ENCODE measurements at regions not wholly inside any gene's neighbourhood (a gene's known extent, or its start where the extent isn't known, plus 50 kb on each side); places are given as distances from the start of the nearest gene placed in this dataset.
"Not testable (repeated sequence)": the region's sequence is repeated elsewhere in the genome, so short reads cannot be mapped to it uniquely, and the experiment has no call there.

DNA sequence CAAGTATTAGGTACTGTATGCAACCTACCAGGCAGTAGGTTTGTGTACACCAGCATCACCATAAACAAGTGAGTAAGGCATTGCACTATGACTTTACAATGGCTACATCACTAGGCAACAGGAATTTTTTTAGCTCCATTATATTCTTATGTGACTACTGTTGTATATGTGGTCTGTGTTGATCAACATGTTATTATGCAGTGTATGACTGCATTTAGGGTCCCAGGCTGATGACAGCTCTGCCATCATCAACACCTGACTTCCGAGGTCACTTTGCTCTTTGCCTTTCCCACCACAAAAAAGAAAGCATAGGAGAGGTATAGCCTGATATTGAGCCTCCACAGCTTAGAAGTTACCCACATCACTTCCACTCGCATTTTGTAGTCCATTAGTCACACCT is 217.5 kb upstream of the PELI2 start:
- no peak for DNase-seq

DNA sequence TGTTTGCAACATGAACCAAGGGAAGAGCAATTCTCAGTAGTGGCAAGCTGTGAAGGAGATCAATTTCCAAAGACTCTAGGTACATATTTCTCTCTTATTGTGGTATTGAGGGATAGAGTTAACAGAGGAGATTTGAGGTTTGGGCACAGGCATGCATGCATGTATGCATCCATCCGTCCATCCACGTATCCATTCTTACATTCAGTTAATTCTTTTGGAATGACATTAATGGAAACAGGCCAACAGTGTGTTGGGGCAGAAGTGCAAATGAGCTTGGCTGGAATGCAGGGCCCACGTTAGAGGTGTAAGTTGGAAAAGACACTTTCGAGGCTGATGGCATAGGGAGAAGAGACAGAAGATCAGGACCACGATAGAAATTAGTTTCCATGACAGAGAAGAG is 216.9 kb upstream of the PELI2 start:
- no peak for DNase-seq

DNA sequence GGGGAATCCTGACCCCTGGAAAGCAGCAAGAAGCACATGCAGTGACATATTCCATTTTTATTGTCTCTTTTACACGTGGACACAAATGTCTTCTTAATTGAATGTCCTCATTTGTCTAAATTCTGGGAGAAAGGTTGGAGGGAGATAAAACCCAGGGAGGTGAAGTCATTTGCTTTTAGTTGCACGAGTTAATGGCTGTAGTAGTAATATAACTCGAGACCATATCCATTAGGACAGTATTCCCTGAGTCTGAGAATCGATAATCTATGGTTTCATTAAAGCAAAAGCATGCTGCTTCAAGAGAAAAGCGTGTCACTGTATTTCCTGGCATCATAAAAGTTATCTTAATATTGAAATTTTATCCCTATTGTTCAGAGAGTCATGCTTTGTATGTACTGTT is 216.0 kb upstream of the PELI2 start:
- DNase-seq, result no peak

DNA sequence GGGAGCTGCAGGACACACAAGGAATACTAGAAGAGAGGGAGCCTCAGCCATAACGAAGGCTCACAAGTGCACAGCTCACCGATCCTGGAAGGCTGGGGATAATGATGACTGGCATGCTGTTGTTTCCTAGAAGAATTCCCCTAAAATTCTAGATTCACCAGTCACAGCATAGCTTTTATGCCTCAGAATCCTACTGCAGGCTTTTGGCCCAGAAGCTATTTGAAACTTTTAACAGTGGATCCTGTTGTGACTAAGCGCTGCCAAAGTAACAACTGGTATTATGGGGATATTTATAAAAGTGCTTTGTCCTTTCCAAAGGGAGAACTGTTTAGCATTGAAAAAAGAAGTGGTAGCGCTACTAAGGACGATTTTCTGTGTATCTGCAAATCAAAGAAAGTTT is 214.1 kb upstream of the PELI2 start:
- DNase-seq, result no peak

DNA sequence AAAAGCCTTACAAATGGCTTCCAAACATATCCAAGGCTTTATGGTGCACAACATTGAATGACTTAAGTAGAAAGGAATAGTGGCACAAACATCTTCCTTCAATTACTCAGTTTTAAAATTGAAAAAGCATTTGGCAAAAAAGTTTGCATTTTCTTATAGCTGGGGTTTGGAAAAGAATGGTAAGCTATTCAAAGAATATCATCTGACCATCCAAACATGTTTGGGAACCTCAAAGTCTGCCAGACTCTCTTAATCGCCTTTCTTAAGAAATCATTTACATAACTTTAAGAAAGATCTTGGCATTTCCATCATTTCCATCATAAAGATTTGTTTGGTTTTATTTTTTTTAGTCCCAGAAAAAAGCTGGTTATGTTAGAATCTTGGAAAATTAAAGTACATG is 210.1 kb upstream of the PELI2 start:
- DNase-seq, result no peak

DNA sequence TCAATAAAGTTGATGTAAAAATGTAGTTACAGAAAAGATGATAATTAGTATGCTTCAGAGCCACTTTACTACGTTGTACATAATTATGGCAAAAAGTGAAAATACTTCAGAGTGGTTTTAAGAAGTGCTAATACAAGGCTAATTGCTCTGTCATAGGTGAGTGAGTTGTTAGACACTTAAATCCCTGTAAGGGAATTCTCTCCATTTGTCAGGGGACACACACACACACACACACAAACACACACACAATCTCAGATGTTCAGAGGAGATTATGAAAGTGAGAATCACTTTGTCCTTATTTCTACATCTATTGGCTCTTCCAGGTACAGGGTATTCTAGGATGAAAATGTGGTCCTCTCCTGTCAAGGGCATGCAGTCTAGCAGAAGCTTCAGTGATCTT is 208.3 kb upstream of the PELI2 start:
- DNase-seq, result no peak

DNA sequence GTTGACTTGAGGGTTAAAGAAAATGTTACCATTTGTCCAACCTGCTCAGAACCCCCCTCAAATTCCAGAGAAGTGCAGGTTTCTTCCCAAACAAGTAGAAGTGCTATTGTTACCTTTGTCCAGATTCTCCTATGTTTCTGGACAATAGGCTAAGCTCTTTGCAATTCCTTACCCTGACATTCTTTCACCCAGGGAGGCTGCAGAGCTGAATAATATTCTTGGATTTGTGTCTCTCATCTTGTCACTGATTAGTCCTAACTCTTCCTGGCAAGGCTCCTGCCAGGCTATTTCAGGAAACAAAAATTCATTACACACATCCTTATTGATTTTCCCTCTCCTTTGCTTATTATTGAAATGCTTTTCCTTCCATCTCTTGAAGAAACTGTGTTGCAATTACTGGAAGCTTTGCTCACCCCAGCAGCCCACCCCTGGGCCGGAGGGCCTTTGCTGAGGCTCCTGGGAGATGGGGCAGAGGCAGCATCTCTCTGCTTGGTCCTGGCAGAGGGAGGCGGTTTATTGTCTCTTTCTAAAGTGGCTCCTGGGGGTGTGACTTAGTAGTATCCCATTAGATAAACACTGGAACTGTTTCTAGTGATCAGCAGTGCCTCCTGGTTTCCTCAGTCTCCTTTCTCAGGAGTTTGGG is 207.5 kb upstream of the PELI2 start:
- DNase-seq, result no peak

DNA sequence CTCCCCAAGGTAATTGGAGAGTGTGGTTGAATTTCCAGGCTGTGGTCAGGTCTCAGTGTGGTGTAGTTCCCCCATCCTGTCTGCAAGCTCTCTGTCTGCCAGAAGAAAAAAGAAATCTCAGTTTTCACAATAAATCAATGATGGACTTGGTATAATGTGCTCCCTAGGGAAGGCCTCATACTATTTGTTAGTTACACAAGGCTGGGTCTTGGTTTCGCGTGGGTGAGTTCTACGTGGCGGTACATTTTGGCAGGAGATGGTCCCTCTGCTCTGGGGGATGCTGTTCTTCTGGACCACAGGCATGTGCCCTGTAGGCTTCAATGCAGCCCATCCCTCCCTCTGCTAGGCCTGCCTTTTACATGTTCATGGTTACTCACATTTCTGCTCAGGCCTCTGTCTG is 206.4 kb upstream of the PELI2 start:
- DNase-seq, result no peak

DNA sequence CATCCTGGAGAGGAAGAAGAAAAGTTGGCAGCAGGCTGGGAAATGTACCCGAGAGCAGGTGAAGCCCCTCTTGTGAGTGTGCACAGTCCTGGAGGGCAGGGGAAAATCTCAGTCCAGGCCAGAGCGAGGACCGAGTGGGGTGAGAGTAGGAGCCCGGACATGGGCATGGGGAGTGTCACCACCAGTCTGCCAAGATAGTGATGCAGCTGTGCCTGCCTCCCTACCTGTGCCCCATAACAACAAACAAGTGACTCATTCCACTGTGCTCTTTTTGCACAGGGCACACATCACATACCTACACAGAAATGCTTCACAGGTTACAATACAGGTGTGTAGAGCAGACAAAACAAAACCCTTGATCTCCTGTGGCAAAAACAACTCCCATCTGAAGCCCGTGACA is 205.9 kb upstream of the PELI2 start:
- no peak for DNase-seq

DNA sequence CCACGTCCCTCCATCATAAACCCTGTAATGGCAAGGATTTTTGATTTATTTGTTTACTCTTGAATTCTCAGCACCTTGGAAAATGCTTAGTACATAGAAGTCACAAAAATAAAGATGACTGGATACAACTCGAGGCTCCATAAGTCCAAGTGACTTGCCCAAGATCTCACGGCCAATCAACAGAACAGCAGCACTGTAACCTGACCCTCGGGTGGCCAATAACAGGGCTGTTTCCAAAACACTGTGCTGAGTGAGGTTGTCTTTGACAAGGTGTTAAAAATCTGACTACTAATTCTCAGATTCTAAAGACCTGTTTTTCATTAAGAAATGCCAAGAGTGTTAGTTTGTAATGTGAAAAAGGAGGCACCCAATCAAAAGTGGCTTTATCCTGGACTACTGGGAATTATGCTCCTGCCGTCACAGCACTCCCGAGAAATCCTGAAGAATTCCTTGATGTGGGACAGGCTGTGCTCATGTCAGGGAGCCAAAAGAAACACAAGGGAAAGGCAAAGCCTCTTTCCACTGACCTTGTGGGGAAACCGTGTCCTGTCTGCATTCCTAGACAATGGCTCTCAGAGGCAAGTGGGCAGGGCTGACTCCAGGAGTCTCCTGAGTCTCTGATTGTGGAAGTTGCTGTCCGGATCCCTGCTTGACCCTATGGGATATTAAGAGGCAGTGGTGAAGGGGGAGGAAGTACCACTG is 204.7 kb upstream of the PELI2 start:
- DNase-seq, result no peak

DNA sequence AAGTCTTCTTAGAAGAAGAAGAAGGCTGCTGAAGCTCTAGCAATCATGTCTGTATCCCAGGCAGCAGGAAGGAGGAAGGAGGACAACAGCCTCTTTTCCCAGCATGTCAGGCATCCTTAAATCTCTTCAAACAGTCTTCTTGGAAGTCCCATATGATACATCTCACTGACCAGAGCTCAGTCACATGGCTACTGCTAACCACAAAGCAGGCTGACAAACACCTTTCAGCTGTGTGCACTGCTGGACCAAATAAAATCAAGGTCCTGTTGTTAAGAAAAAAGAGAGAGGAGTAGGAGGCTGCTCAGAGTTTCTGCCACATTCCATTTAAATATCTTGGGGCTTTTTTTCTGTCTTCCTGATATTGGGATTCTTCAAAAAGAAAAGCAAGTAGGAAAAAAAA is 203.4 kb upstream of the PELI2 start:
- no peak for DNase-seq

DNA sequence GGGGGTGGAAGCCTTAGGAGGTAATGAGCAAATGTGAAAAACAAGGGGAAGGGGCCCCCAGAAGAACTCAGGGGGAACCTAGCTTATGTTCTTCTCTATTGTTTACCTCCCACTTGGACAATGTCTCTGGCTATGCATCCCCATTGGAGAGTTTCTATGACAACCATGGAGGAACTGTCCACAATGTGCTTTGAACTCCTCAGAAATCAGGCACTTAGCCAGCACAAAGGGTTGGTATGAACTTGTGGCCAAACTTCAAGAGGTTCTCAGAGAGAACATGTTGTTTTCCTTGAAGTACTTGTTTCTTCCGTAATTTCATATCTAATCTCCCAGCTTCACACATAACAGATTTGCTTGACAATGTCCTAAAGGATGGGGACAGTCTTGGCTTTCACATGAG is 202.8 kb upstream of the PELI2 start:
- DNase-seq, result no peak

DNA sequence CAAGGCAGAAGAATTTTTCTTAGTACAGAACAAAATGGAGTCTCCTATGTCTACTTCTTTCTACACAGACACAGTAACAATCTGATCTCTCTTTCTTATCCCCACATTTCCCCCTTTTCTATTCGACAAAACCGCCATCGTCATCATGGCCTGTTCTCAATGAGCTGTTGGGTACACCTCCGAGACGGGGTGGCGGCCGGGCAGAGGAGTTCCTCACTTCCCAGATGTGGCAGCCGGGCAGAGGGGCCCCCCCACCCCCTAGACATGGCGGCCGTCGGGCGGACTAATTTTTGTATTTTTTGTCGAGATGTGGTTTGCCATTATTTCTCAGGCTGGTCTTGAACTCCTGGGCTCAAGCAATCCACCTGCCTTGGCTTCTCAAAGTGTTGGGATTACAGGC is 198.4 kb upstream of the PELI2 start:
- DNase-seq, result not testable (repeated sequence)

DNA sequence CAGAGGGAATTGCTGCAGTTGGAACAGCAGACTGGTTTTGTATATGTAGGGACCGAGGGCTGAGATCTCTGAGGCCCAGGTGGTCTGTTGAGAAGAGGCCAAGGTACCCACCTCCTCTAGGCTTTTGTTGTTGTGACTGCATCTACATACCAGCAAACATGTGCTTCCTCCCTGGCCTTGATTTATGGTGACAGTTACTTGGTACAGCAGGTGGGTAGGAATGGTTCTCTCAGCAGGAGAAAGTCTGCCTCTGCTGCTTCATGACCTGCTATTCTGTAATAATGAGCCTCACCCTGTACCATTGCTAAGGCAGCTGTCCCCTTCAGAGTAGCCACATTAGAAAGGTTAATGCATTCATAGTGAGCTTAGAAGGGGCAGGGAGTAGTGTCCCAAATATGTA is 196.7 kb upstream of the PELI2 start:
- peak; percentile 42 for DNase-seq

DNA sequence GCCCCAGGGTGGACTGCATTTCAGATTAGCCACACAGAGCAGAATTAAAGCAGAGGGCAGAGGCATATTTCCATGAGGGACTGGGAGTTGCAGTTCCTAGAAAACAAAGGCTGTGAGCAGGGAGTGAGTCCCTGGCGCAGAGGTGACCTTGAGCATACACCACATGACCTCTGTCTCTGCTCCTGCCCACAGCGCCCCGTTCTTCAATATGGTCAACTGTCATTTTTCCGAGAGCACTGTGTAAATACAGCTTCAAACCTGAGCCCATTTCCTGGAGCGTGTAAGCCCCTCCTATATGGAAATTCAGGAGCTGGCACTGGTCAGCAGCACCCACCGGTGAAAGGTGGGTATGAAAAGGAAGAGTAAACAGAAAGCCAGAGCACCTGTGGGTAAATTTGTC is 192.2 kb upstream of the PELI2 start:
- DNase-seq, result peak; percentile 91

DNA sequence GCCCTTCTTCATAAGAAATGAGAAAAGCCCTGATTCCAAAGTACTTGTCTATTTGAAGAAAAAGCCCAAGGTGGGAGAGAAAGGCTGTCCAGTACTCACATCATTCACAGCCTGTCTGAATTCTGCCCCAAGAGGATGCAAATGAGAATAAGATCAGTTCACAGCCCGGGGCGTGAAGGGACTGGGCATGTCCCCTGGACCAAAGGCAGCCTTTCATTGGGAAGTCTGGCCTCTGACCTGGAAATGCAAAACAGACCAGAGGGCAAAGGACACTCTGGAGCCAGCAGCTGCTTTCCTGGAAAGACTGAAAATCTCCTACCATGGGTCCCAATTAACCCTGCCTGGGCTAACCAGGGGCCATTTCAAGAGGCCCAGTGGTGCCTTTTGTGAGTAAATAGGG is 191.2 kb upstream of the PELI2 start:
- DNase-seq, result peak; percentile 41

DNA sequence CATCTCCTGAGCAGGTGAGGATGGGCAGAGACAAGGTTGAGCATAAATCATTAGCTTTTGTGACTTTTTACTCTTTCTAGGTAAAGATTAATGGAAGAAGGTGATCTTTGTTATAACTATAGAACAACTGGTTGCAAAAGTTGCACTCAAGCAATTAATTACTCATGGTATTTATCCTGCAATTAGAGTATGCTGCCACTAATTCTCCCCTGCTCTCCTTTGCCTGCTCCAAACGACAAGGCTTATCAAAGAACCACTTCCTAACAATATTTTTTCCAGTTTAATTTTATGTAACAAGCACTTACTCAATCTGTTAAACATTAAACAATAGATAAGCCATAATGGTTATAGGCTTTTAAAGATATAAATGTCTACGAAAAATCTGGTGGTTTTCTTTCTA is 189.9 kb upstream of the PELI2 start:
- no peak for DNase-seq

DNA sequence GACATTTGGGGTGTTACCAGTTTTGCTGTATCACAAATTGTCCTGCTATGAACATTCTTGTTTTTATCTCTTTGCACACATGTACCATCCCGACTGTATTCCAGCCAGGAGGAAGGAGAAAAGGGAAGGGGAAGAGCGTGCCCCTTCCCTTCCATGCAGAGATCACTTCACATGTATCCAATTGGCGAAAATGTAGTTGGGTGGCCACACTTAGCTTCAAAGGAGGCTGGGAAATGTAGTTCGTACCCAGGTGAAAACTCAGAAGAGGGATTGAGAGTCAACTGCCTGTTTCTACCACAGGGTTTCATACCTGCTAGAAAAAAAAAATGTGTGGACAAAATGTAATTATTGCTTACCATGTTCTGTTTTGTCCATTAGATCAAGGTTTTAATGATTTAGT is 189.1 kb upstream of the PELI2 start:
- DNase-seq, result no peak

DNA sequence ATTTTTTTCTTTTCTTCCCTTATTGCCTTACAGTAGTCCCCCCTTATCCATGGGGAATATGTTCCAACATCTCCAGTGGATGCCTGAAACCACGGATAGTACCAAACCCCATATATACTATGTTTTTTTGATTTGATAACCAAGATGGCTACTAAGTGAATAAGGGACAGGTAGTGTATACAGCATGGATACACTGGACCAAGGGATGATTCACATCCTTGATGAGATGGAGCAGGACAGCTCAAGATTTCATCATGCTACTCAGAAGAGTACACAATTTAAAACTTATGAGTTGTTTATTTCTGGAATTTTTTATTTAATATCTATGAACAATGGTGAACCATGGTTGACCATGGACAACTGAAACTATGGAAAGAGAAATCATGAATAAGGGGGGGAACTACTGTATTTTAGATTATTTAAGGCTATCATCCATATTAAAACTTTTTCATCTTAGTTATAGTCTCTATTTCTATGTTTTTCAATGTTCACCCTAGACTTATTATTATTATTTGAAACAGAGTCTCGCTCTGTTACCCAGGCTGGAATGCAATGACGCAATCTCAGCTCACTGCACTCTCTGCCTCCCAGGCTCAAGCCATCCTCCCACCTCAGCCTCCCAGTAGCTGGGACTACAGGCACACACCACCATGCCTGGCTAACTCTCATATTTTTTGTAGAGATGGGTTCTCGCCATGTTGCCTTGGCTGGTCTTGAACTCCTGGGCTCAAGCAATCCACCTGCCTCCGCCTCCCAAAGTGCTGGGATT is 188.0 kb upstream of the PELI2 start:
- DNase-seq, result no peak

DNA sequence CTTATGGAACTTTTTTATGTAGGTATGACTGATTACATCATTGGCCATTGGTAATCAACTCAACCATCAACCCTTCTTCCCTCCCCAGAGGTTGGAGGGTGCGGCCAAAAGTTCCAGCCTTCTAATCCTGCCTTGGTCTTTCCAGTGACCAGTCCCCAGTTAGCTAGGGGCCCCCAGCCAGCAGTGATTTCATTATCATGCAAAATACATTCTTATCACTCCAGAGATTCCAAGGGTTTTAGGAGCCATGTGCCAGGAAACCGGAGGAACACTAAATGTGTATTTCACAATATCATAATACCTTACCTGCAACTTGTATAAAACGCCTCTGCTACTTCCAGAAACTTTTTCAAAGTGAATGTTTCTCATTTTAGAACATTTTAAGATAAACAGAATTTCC is 181.5 kb upstream of the PELI2 start:
- no peak for DNase-seq

DNA sequence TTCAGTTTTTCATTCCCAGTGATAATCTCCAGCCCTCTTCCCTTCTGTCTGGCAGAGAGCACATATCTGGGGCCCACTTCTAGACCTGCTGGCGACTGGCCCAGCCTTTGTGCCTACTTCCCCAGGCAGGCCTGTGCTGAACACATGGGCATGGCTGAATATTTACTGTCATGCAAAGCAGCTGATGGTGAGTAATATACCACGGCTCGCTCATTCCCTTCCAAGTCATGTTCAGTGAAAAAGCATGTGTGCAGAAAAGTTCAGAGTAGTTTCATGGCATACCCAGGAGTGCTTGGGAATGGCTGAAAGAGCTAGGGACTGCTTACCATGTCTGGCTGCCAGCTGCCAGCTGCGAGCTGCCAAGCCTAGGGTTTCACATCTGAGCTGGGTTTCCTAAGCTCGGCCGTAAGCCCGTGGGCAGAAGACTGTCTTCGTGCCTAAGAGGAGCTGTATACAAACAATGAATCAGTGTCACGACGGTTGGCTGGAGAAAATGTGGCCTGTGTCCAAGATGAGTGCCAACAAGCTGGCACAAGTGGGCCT is 179.9 kb upstream of the PELI2 start:
- no peak for DNase-seq

DNA sequence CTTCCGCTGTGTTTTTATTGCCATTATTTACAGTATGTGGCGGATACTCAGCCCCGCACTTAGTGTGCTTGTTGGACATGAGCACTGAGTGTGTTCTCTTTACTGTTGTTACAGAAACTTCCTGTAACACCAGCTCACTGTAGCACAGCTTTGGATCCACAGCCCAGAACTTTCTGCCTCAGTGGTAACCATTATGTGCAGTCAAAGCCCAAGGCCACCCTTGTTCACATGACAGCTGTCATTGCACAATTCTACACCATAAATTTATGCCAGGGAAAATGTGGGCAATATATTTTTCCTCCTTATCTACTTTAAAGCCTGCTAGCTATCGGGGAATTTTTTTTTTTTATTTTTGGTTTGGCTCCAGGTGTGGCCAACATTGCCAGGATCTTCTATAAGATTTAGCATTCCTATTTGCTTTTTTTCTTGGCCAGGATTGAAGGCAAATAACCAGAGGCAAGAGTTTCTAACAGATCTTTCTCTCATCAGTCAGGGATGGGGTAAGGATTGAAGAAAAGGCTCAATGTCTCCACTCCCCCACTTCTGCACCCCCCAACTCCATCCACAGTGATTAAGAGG is 176.0 kb upstream of the PELI2 start:
- DNase-seq, result no peak

DNA sequence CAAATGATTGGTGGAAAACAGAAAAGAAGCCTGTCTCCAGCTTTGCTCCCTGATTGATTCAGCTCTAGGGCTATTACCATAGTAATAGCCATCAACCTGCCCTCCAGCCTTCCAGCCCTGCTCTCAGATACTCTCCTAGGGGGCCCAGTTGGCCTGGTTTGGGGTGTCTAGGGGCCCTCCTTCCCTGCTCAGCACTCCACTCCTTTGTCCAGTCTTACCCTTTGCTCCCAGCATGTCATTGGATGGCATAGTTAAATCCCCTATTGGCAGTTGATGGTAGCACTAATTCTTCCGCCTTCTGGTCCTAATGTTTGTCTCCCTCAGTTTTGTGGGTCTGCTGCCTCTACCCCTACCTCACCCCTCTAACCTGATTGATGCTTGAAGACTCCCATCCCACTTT is 175.4 kb upstream of the PELI2 start:
- DNase-seq, result no peak

DNA sequence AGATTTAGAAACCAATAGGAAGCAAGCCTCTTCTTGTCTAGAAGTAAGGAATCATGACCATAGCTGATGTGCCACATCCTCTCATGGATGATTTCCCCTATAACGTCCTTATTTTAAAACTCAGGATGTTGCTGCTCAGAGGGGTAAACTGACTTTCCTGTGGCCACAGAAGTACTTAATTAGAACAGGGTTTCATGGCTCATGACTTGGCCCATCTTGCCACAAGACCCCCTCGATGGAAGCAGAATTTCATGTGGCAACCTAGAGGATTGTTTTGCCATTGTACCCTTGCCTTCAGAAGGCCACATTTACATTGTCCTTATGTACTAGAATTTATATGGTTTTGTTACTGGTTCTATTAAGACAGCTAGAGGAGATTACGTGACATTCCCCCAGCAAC is 173.5 kb upstream of the PELI2 start:
- no peak for DNase-seq

All from SHP77 treated with DMSO at 0.1 percent for 48 hours (cell line).